ENCODE measurements at regions not wholly inside any gene's neighbourhood (a gene's known extent, or its start where the extent isn't known, plus 50 kb on each side); places are given as distances from the start of the nearest gene placed in this dataset.

DNA sequence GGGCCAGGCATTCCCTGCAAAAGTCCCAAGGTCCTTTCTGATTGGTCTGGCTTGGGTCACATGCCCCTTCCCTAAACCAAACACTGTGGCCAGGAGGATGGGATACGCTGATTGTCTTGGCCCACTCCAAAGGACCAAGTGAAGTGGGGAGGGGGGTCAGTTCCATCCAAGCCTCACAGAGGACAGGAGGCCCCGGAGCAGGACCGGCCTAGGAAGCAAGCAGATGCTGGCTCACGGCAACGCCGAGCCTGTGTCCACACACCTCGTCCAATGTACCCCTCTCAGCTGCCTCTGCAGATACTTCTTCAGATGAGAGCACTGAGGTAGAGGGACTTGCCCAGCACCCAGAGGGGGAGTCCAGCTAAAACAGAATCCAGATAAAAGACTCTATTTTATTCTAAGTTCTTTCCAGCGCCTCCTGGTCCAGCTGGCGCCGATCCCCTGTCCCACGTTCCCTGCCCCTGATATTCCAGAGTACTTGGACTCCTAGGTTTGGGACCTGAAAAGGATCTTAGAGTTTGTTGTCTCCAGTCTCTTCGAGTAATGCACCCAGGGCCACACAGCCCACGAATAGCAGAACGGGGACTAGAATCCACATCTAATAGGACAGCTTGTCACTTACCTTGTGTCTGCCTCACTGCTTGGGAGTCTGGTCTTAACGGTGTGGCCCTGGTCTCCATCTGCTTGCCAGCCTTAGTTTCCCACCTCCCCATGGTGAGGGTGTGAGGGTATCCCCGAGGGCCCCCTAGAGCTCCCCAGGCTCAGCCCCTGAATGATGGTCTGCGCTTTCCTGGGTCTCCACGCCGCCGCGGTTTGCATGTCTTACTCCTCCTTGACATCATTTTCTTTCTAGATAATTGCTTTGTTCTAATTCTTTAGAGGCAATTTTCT is 72.4 kb upstream of the UNC5A start:
- 82 to 86% methylated on average over 21 of the region's 21 CpGs for WGBS, 2 donors
- DNase-seq (ENCODE audit: low spot score in 2 of 2), result peak in 1 of 2 donors; percentile 76
- no peak overlapping the region for H3K4me3 ChIP-seq (ENCODE audit: low read depth, poor library complexity, severe bottlenecking)
- intact Hi-C loops (cut with DNase I; ENCODE audit: low total_unique reads), result no loop called here
- TF ChIP-seq POLR2A (IDR thresholded peaks at IDR 0.05), result no peak
- TF ChIP-seq, protein P1, sequence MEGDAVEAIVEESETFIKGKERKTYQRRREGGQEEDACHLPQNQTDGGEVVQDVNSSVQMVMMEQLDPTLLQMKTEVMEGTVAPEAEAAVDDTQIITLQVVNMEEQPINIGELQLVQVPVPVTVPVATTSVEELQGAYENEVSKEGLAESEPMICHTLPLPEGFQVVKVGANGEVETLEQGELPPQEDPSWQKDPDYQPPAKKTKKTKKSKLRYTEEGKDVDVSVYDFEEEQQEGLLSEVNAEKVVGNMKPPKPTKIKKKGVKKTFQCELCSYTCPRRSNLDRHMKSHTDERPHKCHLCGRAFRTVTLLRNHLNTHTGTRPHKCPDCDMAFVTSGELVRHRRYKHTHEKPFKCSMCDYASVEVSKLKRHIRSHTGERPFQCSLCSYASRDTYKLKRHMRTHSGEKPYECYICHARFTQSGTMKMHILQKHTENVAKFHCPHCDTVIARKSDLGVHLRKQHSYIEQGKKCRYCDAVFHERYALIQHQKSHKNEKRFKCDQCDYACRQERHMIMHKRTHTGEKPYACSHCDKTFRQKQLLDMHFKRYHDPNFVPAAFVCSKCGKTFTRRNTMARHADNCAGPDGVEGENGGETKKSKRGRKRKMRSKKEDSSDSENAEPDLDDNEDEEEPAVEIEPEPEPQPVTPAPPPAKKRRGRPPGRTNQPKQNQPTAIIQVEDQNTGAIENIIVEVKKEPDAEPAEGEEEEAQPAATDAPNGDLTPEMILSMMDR (IDR thresholded peaks at IDR 0.05), result no peak

DNA sequence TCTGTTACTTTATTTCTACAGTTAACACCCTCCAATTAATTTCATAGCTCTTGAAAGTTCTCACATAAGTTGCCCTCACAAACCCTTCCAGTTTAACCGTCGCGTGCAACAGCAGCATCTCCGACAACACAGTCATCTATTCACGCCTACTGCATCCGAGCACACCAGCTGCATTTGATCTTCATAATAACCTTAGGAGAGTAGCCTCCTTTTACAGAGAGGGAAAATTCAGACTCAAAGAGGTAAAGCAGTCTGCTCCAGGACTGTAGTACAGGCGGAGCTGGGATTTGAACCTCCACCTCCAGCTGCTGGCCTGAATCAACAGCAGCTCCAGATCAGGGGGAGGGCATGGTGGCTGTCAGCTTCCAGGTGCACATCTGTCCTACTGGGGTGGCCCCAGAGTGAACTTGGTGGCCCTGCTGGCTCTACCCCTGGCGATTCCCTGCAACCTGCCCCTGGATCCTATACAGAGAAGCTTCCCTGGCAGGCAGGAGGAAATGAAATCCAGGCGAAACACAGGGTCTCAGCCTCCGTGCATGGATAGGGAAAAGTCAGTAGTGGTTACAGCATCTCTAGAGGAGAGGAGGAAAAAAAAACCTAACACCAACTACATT is 71.6 kb upstream of the UNC5A start:
- 74 to 80% methylated on average over 10 of the region's 10 CpGs for WGBS, 2 donors
- intact Hi-C loops (cut with DNase I; ENCODE audit: low total_unique reads), result no loop called here
- peak in 1 of 2 donors; percentile 61 for DNase-seq (ENCODE audit: low spot score in 2 of 2)
- TF ChIP-seq POLR2A (IDR thresholded peaks at IDR 0.05), result no peak
- TF ChIP-seq, protein P1 (IDR thresholded peaks at IDR 0.05), result no peak
- H3K4me3 ChIP-seq (ENCODE audit: low read depth, poor library complexity, severe bottlenecking), result no peak overlapping the region

DNA sequence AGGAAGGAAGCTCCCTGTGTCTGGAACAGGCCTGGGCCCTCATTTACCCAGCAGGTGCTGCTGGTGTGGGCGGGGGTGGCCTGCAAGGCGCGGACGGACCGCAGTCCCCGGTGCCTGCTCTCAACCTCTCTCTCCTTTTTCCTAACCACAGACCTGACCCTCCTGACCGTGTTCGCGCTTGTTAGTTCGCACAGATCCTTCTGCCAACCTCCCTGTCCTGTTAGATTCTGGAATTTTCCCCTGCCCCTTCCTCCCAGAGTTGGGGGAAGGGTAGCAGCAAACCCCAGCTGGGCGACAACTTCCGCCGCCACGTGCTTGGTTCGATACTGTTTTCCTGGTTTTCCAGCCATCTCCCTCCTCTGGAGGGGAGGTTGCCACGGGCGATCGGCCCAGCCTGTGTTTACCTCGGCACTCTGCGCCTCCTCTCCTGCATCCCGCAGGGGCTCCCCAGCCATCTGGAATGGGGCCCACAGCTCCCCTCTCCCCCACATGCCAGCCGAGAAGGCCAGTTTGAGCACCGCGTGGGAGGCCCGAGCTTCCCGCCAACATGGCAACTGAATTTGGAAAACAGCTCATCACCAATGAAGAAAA is 70.8 kb upstream of the UNC5A start:
- H3K4me3 ChIP-seq (ENCODE audit: low read depth, poor library complexity, severe bottlenecking), result no peak overlapping the region
- WGBS, 2 donors, result 55 to 59% methylated on average over 26 of the region's 26 CpGs
- intact Hi-C loops (cut with DNase I; ENCODE audit: low total_unique reads), result no loop called here
- TF ChIP-seq, protein P1 (IDR thresholded peaks at IDR 0.05), result no peak
- TF ChIP-seq POLR2A (IDR thresholded peaks at IDR 0.05), result no peak
- peak in 1 of 2 donors; percentile 72 for DNase-seq (ENCODE audit: low spot score in 2 of 2)

DNA sequence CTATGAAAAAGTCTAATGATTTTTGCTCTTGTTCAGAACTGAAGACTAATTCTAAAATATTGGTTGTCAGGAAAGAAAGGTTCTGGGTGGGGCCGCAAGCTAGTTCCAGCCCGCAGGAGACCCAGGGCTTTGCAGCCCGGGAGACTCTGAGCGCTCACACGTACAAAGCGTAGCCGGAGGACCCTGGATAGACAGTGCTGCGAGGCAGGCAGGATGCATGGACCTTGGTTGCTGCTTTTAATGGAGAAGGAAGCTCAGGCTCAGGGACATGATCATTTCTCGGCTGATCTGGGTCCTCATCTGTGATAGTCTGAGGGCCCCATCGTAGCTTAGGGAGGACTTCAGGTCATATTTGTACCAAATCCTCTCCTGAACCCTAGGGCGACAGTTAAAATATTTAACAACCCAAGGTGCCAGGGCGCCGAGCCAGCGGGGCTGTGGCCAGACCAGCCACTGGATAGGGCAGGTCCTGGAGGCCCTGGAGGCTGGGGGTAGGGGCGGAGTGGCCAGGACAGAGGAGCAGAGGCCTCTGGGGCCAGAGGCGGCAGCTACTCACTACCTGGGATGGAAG is 70.1 kb upstream of the UNC5A start:
- H3K4me3 ChIP-seq (ENCODE audit: low read depth, poor library complexity, severe bottlenecking), result no peak overlapping the region
- intact Hi-C loops (cut with DNase I; ENCODE audit: low total_unique reads), result no loop called here
- 40 to 58% methylated on average over 14 to 16 of the region's 16 CpGs for whole genome bisulfite sequencing, 2 donors
- TF ChIP-seq, protein P1 (IDR thresholded peaks at IDR 0.05), result no peak
- no peak for TF ChIP-seq POLR2A (IDR thresholded peaks at IDR 0.05)
- DNase-seq (ENCODE audit: low spot score in 2 of 2), result peak in 1 of 2 donors; percentile 72

DNA sequence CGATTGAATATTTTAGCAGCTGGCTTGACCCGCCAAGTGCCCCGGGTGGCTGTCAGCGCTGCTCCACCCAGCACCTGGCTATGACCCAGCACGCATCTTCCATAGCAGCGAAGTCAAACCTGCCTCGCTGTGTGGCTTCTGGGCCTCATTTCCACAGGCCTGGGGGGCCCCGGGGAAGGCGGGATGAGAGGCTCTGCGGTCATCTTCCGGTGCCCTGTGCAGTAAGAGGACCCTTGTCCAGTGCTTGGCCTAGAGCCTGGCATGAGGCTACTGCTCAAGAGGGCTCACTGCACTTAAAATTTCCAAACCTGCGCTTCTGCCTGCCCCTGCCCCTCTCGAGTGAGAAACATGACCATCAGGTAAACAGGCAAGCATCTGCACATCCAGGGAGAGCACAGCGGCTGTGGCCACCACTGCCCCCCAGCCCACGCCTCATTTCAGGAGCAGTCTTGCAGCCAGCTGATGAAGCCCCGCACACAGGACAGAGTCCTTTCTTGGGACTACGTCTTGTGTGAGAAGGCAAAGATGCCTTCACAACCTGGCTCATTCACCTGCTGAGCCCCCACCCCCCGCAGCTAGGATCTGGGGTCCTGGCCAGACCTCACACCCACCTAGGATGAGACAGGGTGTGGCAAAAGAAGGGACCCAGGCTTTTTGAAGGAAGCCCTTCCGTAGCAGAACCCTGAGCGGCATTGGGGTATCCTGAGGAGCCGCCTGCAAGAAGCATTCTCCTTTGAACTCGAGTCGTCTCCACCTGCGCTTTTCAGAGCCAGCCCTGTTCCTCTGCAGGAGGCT is 69.5 kb upstream of the UNC5A start:
- peak in 1 of 2 donors; percentile 85 for DNase-seq (ENCODE audit: low spot score in 2 of 2)
- intact Hi-C loops (cut with DNase I; ENCODE audit: low total_unique reads), result no loop called here
- 57 to 73% methylated on average over 16 to 22 of the region's 24 CpGs for WGBS, 2 donors
- H3K4me3 ChIP-seq (ENCODE audit: low read depth, poor library complexity, severe bottlenecking), result no peak overlapping the region
- no peak for TF ChIP-seq POLR2A (IDR thresholded peaks at IDR 0.05)
- TF ChIP-seq, protein P1 (IDR thresholded peaks at IDR 0.05), result no peak
